Mucosa of descending colon (tissue), 3 donors: ENCODE measurements at regions not wholly inside any gene's neighbourhood (a gene's known extent, or its start where the extent isn't known, plus 50 kb on each side); places are given as distances from the start of the nearest gene placed in this dataset.

ENCODE experiments used
- ATAC-seq: fragments of 200-7000 bp; cut with Tn5 transposase; one replicate; pipeline ENCODE4 v1.9.1; 2020; ENCODE audit warnings: mild to moderate bottlenecking, moderate library complexity
- DNase-seq, 3 donors: peaks; one replicate each; pipeline ENCODE4 v3.0.0-alpha.2; 2020
- H3K36me3 ChIP-seq: fragments of 200-600 bp; one replicate; pipeline ENCODE4 v1.8.0; 2021; ENCODE audit warnings: low read depth, mild to moderate bottlenecking
- H3K4me1 ChIP-seq: fragments of 200-600 bp; one replicate; pipeline ENCODE4 v1.8.0; 2021; ENCODE audit warnings: low read depth, mild to moderate bottlenecking
- H3K4me3 ChIP-seq: fragments of 200-600 bp; one replicate; pipeline ENCODE4 v1.8.0; 2021; ENCODE audit warnings: mild to moderate bottlenecking
- H3K9me3 ChIP-seq: fragments of 200-600 bp; one replicate; pipeline ENCODE4 v1.8.0; 2021; ENCODE audit warnings: mild to moderate bottlenecking
- intact Hi-C, 2 donors: fragments of 100-400 bp; cut with DNase I in 1 of 2; cut with micrococcal nuclease in 1 of 2; formaldehyde crosslinking; loops; one replicate each; pipeline versions ENCODE4 v1.11.0 to v1.11.1; 2022; cut with DNase I, micrococcal nuclease
- TF ChIP-seq, protein P1 (sequence below): fragments of 200-600 bp; IDR thresholded peaks from one replicate; pipeline ENCODE4 v1.8.0; 2022; ENCODE audit warnings: antibody characterized with exemption, mild to moderate bottlenecking
- donor health status: DM: no; HTN: no; CAD: no; lungs with moderate emphysema.
- donor health status: DM: no; HTN: no; CAD: no.
- donor health status: DM: no; HTN: yes; CAD: no.

DNA sequence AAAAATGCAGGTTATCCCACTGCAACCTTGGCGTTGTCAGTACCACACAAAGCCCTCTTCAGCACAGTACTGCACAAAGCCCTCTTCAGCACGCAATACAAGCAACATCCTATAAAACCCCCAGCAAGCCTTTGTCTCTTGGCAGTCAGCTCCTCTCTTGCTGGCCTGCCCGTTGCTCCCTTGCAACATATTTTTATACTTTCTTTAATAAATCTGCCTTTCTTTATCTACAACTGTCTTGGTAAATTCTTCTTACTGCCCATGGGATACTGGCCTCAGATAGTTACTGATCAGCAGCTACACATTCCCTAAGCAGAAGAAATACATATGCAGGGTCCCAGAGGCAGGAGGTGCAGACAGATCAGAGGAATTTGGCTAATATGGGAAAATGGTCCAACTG is 70.5 kb upstream of the MAP3K4 start:
- DNase-seq: no peak
- TF ChIP-seq, protein P1, sequence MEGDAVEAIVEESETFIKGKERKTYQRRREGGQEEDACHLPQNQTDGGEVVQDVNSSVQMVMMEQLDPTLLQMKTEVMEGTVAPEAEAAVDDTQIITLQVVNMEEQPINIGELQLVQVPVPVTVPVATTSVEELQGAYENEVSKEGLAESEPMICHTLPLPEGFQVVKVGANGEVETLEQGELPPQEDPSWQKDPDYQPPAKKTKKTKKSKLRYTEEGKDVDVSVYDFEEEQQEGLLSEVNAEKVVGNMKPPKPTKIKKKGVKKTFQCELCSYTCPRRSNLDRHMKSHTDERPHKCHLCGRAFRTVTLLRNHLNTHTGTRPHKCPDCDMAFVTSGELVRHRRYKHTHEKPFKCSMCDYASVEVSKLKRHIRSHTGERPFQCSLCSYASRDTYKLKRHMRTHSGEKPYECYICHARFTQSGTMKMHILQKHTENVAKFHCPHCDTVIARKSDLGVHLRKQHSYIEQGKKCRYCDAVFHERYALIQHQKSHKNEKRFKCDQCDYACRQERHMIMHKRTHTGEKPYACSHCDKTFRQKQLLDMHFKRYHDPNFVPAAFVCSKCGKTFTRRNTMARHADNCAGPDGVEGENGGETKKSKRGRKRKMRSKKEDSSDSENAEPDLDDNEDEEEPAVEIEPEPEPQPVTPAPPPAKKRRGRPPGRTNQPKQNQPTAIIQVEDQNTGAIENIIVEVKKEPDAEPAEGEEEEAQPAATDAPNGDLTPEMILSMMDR: no peak

DNA sequence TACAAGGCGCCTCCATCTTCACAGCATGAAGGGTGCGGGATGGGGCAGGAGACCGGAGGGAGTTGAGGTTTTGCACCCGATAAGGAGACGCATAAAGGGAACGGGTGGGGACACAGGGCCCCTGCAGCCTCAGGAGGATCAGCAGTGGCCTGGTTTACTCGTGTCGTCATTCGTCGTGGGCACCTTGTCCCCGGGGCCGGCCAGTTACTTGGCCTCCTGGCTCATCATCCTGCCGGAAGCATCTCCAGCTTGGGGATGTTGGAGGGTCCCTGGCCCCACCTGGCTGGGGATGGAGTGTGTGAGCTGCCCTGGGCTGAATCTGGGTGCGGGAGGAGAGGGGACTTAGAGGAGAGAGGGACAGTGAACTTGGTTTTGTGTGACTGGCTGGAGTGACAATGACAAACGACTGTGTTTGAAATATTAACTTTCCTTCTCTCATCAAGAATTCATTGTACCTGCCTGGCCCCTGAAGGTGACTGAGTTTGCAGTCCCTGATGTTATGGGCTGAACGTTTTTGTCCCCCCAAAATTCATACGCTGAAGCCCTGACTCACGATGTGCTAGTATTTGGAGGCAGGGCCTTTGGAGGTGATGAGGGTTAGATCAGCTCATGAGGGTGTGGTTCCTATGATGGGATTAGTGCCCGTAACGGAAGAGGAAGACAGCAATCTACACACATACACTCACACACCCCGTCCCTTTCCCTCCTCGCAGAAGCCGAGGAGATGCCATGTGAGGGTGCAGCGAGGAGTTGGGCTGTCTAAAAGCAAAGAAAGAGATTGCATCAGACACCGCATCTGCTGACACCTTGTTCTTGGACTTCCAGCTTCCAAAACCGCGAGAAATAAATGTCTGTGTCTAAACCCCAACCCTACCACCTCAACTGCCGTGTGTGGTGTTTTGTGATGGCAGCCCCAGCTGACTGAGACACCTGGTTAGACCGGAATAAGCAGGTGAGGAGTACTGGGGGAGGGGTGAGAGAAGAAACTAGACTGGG is 65.0 kb upstream of the MAP3K4 start:
- Histone ChIP-seq H3K9me3 (no peaks in the 10 kb centered on the region), H3K36me3 (no peaks in the 10 kb centered on the region), H3K4me1 (peaks cover 5% of the 10 kb centered on the region), H3K4me3 (no peak overlapping the region)
- TF ChIP-seq, protein P1: no peak
- ATAC-seq (no peak), DNase-seq (no peak)
- intact Hi-C loops: loop anchor here in 1 of 2 donors (5.0 kb wide), 1 partner anchor 451 kb away; no protein-coding TSS in a partner anchor

More for the DNA sequence above, 70.5 kb upstream of the MAP3K4 start:
- intact Hi-C loops: no loop called here
- no peaks in the 10 kb centered on the region for H3K36me3 ChIP-seq
- H3K9me3 ChIP-seq: no peaks in the 10 kb centered on the region
- no peaks in the 10 kb centered on the region for H3K4me1 ChIP-seq
- ATAC-seq: no peak
- H3K4me3 ChIP-seq: no peak overlapping the region

DNA sequence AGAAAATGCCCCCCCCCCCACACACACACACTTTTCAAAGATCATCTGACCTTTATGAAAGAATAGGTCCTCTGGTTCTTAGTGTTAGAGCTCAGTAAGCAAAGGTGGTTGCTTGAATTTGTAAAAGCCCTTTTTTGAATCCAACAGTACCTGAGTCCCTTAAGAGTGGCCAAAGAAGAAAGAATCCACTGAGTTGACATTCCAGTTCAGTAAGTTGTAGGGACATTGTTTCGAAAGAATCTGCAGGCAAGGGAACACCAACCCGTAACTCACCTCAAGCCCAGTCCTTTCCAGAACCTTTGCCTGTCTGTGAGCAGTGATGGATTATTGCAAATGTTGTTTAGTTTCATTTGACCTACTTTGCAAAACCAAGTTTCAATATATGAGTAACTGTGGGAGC is 64.2 kb upstream of the MAP3K4 start:
- no peak overlapping the region for H3K4me3 ChIP-seq
- intact Hi-C loops: loop anchor here in 1 of 2 donors (5.0 kb wide), 1 partner anchor 450 kb away; no protein-coding TSS in a partner anchor
- no peak for DNase-seq
- TF ChIP-seq, protein P1: no peak
- H3K9me3 ChIP-seq: no peaks in the 10 kb centered on the region
- H3K36me3 ChIP-seq: no peaks in the 10 kb centered on the region
- no peak for ATAC-seq
- peaks cover 5% of the 10 kb centered on the region for H3K4me1 ChIP-seq

DNA sequence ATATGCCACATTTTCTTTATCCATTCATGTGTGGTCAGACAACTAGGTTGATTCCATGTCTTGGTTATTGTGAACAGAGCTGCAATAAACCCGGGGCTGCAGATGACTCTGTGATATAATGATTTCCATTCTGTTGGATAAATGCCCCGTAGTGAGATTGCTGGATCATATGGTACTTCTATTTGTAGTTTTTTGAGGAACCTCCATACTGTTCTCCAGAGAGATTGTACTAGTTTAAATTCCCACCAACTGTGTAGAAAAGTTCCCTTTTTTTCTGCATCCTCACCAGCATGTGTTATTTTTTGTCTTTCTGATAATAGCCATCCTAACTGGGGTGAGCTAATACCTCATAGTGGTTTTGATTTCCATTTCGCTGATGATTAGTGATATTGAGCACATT is 62.2 kb upstream of the MAP3K4 start:
- Histone ChIP-seq H3K4me1 (peaks cover 5% of the 10 kb centered on the region), H3K9me3 (no peaks in the 10 kb centered on the region), H3K36me3 (no peaks in the 10 kb centered on the region), H3K4me3 (no peak overlapping the region)
- intact Hi-C loops: loop anchor here in 1 of 2 donors (5.0 kb wide), 1 partner anchor 448 kb away; no protein-coding TSS in a partner anchor
- TF ChIP-seq, protein P1: no peak
- DNase-seq (no peak), ATAC-seq (no peak)

DNA sequence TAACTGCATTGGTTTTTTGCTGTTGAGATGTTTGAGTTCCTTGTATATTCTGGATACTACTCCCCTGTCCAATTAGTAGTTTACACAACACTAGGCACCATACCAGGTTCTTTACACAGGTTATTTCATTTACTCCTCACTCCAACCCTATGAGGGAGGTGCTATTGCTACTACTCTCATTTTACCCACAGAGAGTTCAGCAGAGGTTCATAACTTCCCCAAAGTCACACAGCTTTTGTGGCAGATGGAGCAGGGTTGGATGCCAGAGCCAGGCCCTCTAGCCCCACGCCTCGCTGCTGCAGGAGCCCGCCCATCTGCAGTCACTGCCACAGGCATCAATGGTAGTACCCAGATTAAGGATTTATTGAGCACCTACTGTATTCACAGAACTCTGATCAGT is 61.7 kb upstream of the MAP3K4 start:
- peaks cover 5% of the 10 kb centered on the region for H3K4me1 ChIP-seq
- no peak for DNase-seq
- ATAC-seq: no peak
- intact Hi-C loops: loop anchor here (5.0 to 10.0 kb wide), 3 partner anchors 55 to 447 kb away; no protein-coding TSS in a partner anchor
- no peaks in the 10 kb centered on the region for H3K36me3 ChIP-seq
- no peaks in the 10 kb centered on the region for H3K9me3 ChIP-seq
- no peak overlapping the region for H3K4me3 ChIP-seq
- TF ChIP-seq, protein P1: no peak
